GM19025 (cell line): ENCODE measurements at regions not wholly inside any gene's neighbourhood (a gene's known extent, or its start where the extent isn't known, plus 50 kb on each side); places are given as distances from the start of the nearest gene placed in this dataset.

Source experiments
- ATAC-seq: cut with Tn5 transposase; IDR thresholded peaks from one replicate; pipeline ENCODE4 v1.9.1; 2021; ENCODE audit warnings: mild to moderate bottlenecking, low read depth, moderate library complexity; ENCODE audit not compliant: unreplicated experiment

DNA sequence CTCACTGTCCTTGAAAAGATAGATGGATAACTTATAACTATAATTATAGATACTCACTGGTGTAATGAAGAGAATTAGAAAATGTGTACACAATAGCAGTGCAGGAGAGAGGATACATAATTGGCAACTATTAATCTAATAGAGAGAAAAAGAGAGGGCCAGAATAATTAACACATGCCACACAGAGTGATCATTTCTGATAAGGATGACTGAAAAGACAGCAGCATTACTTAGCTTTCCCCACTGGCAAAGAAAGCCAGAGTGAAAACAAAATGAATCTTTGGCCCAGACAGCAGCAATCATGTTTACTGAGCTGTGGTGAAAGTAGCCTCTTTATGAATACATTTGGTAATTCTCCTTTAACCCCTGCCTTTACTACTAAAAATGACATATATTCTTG lies 493.3 kb upstream of the ROBO1 start:
- ATAC-seq = no peak

DNA sequence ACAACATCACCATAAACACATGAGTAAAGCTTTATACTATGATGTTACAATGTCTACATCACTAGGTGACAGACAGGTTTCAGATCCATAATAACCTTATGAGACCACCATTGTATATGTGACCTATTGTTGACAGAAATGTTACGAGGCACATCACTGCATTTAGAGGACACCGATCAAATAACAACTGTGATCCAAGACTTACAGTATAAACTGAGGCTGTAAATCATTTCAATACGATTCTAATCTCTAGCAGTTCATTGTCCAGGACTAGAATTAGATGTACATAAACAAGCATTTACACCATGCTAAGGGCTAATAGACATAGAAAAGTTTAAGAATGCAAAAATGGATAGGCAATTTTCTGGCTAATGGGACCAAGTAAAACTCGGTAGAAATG lies 491.9 kb upstream of the ROBO1 start:
- ATAC-seq = no peak

GRCh38 chr3:80252113-80252512 lies 484.3 kb upstream of the ROBO1 start:
- ATAC-seq = no peak

DNA sequence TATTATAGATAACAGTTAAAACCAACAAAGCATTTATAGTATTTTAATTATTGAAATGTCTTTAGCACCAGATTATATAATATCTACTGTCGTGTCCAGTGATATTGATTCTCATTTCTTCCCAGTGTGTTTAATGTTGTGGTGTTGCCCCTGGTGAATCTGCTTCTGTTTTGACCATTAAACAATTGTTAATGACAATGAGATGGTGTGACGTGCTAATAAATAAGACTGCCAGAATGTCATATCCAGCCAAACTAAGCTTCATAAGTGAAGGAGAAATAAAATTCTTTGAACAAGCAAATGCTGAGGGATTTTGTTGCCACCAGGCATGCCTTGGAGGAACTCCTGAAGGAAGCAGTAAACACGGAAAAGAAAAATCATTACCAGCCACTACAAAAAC lies 480.0 kb upstream of the ROBO1 start:
- no peak for ATAC-seq

GRCh38 chr3:80244390-80244789 lies 476.6 kb upstream of the ROBO1 start:
- ATAC-seq = no peak

DNA sequence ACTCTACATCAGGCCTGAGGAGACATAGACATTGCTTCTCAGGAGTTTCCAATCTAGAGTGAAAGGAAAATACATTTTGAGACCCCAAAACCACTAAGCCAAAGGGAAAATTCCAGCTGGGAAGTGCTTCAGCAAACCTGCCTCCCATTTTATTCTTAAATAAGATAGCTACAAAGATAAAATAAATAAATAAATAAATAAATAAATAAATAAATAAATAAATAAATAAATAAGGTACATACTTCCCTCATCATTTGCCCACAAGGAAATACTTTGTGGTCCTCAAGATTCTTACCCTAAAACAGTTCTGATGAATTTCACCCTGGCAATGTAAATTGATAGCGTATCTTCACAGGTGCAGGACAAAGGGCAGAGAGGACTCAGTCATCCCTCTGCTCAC lies 474.0 kb upstream of the ROBO1 start:
- no peak for ATAC-seq

DNA sequence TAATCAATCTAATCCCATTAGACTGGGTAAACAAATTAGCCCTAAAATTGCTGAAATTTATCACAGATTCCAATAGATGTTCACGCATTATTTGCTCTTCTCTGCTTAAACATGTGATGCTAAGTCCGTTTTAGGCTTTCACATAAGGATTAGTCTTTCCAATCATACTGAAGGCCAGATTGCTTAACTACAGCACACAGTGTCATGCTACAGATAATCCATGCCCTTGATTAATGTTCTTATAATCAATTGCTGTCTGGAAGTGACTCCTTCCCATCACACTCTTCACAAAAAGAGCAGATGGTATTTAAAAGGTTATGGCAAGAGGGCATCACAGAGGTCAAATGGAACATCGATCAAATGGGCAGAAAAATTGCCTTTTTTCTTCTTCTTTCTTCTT lies 471.5 kb upstream of the ROBO1 start:
- no peak for ATAC-seq

- no peak for ATAC-seq
These were observed 470.8 kb upstream of the ROBO1 start for GRCh38 chr3:80238606-80239005.

DNA sequence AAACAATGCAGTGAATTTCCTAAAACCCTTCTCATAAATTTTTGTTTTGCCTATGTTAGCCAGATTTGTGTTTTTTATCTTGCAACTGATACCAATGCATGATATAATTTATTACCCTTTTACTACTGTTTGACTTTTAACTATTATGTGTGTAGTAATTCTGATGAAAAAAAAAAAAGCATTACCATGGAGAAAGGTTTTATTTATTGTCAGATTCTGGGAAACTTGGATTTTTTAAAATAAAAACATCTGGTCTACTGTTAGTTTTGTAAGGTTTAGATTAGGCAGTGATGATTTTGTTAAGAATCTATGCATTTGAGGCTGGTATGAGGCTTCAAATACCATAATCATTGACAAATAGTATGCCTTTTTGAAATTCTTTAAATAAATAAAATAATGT lies 470.4 kb upstream of the ROBO1 start:
- ATAC-seq = no peak

DNA sequence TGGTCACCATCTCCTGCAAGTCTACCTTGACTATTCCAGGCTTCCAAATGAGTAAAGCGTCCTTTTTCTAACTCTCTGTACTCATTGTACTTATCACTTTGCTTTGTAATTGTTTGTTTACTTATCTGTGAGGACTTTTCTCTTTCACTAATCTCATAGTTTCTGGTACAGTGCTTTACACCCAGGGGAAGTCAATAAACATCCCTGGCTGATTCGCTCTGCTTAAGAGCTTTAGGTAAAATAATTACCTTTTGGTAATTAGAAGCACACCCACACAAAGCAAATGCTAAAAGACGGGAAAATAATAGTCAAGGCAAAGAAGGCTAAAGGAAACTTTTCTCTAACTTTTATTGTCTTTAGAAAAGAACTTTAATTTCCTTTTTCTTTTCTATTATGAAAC lies 466.9 kb upstream of the ROBO1 start:
- no peak for ATAC-seq

- ATAC-seq = no peak
These were observed 465.8 kb upstream of the ROBO1 start for GRCh38 chr3:80233576-80233975.

GRCh38 chr3:80232760-80233159 lies 465.0 kb upstream of the ROBO1 start:
- ATAC-seq = no peak

DNA sequence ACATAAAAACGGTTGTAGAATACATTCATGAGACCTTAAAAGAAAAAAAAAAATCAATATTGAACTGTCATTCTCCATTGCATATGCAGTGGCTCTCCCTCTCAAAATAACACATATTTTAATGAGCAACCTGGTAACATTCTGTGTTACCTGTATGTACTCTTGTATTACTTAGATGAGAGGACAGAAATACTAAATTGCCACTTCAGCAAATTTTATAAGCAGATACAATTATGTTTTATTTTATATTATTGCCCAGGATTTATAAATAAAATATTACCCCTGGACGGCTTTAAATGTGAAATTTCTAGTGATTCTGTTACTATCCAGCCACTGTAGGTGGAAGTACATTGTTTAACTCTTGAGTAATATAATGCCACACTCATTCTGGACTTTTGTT lies 463.2 kb upstream of the ROBO1 start:
- ATAC-seq = no peak

- ATAC-seq = no peak
These were observed 459.4 kb upstream of the ROBO1 start for GRCh38 chr3:80227216-80227615.

DNA sequence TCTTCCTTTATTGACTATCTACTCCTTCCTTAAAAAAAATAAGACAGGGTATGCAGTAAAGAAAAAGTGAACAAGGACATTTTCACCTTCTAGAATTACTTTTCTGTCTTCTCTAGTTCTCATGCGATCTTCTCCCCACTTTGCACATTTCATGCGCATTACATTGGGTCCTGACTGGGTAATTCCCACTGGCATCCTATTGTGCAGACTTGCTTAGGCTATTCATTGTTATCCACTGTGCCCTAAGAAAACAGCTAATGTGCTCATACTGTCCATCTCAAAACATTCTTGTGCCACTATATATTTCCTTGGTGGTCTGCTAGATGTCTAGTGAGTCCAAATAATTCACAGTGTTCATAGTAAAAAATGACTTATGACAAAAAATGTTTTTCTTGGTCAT lies 447.4 kb upstream of the ROBO1 start:
- no peak for ATAC-seq

- no peak for ATAC-seq
These were observed 445.3 kb upstream of the ROBO1 start for GRCh38 chr3:80213086-80213485.

DNA sequence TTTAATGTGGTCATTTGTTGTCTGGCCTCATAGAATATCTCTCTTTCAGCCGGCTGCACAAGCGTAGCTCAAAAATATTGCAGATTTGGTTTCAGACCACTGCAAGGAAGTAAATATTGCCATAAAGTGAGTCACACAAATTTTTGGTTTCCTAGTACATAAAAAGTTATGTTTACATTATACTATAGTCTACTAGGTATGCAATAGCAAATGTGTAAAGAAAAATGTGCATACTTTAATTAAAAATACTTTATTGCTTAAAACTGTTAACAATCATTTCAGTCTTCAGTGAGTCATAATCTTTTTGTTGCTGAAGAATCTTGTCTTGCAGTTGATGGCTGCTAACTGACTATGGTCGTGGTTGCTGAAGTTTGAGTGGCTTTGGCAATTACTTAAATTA lies 425.1 kb upstream of the ROBO1 start:
- no peak for ATAC-seq

- ATAC-seq = no peak
These were observed 422.3 kb upstream of the ROBO1 start for GRCh38 chr3:80190051-80190450.

- no peak for ATAC-seq
These were observed 420.2 kb upstream of the ROBO1 start for GRCh38 chr3:80187981-80188380.

- no peak for ATAC-seq
These were observed 392.2 kb upstream of the ROBO1 start for GRCh38 chr3:80159990-80160506.

GRCh38 chr3:80158332-80158731 lies 390.5 kb upstream of the ROBO1 start:
- ATAC-seq = no peak

GRCh38 chr3:80157546-80157945 lies 389.7 kb upstream of the ROBO1 start:
- no peak for ATAC-seq

DNA sequence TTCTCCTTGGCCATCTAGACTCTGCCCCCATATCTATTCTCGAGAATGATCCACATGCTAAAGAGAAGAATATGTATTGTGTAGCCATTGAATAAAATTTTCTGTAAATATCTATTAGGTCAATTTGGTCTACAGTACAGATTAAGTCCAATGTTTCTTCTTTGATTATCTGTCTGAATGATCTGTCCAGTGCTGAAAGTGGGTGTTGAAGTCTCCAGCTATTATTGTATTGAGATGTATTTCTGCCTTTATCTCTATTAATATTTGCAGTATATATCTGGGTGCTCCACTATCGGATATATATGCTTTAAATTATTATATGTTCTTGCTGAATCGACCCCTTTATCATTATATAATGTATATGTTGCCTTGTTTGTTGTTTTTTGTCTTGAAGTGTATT lies 384.9 kb upstream of the ROBO1 start:
- ATAC-seq = no peak
